DOHH2 (cell line): ENCODE measurements at regions not wholly inside any gene's neighbourhood (a gene's known extent, or its start where the extent isn't known, plus 50 kb on each side); places are given as distances from the start of the nearest gene placed in this dataset.

Source experiments
- EZH2phosphoT487 ChIP-seq: fragments of 200-600 bp; sonication (generic); IDR thresholded peaks from 2 replicates; pipeline ENCODE4 v1.6.1; 2017; ENCODE audit warnings: borderline replicate concordance, mild to moderate bottlenecking, antibody characterized with exemption, low read length, moderate library complexity, mixed read lengths
- TF ChIP-seq, protein P1 (sequence below): fragments of 200-600 bp; sonication (generic); IDR thresholded peaks from one replicate; pipeline ENCODE4 v1.5.1; 2014; ENCODE audit warnings: antibody characterized with exemption, mild to moderate bottlenecking, low read depth, low read length; ENCODE audit not compliant: poor library complexity, severe bottlenecking

DNA sequence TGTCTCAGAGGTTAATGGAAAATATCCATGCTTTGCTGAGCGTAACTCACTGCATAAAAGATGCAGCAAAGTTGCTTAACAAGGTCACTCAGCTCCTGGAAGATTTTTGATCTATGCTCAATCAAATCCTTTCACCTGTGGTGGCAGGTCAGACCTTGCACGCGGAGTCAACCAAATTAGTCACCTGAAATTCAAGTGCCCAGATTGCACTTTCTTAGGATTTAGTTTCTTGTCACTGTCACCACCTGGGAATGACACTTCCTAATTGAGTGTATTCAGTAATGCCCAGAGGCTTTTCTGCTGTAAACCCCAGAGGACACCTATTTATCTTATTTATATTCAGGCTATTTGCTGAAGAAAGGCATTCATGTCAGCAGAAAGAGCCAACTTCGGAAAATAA lies 215.8 kb upstream of the SMIM31 start:
- TF ChIP-seq, protein P1, sequence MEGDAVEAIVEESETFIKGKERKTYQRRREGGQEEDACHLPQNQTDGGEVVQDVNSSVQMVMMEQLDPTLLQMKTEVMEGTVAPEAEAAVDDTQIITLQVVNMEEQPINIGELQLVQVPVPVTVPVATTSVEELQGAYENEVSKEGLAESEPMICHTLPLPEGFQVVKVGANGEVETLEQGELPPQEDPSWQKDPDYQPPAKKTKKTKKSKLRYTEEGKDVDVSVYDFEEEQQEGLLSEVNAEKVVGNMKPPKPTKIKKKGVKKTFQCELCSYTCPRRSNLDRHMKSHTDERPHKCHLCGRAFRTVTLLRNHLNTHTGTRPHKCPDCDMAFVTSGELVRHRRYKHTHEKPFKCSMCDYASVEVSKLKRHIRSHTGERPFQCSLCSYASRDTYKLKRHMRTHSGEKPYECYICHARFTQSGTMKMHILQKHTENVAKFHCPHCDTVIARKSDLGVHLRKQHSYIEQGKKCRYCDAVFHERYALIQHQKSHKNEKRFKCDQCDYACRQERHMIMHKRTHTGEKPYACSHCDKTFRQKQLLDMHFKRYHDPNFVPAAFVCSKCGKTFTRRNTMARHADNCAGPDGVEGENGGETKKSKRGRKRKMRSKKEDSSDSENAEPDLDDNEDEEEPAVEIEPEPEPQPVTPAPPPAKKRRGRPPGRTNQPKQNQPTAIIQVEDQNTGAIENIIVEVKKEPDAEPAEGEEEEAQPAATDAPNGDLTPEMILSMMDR: no peak
- TF ChIP-seq EZH2phosphoT487: no peak
